Gastroesophageal sphincter (tissue), 3 donors: ENCODE measurements at regions not wholly inside any gene's neighbourhood (a gene's known extent, or its start where the extent isn't known, plus 50 kb on each side); places are given as distances from the start of the nearest gene placed in this dataset.

Source experiments
- POLR2A ChIP-seq, 2 donors: fragments of 450-650 bp; IDR thresholded peaks; one replicate each; pipeline ENCODE4 v1.6.1; 2017; ENCODE audit warnings: antibody characterized with exemption in 2 of 2, mild to moderate bottlenecking in 2 of 2, moderate library complexity in 1 of 2
- POLR2AphosphoS5 ChIP-seq: sonication (generic); formaldehyde crosslinking; IDR thresholded peaks from one replicate; pipeline ENCODE4 v1.6.1; 2017; ENCODE audit warnings: antibody characterized with exemption
- TF ChIP-seq, protein P1 (sequence below), 4 experiments: fragments of 200-600 bp in 2 of 4; fragments of 450-650 bp in 2 of 4; sonication (generic) in 1 of 4; IDR thresholded peaks; one replicate each; pipeline ENCODE4 v1.5.1; 2017 to 2019; ENCODE audit warnings: antibody characterized with exemption in 4 of 4, mild to moderate bottlenecking in 2 of 4, moderate library complexity in 2 of 4

DNA sequence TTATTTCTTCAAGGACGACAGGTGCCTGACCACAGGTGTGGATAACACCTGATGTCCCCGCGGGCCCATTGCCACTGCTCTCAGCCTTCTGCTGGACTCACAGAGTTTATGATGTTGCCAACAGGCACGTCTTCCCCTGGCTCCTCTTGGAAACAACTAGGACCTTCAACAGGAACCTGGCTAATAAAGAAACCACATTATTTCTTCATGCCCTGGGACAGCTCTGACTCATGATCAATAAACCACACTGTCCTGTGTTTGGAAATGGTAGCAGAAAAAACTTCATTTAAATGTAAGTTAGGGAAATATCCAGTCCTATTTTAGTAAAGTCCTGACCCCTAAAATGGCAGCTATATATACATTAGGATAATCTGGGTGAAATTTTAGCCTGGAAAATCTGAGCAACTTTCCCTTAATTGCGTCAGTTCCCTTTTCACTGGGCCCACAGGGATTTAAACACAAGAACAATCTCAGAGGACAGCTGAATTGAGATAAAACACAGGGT is 158.9 kb downstream of the VAPA start:
- TF ChIP-seq, protein P1, sequence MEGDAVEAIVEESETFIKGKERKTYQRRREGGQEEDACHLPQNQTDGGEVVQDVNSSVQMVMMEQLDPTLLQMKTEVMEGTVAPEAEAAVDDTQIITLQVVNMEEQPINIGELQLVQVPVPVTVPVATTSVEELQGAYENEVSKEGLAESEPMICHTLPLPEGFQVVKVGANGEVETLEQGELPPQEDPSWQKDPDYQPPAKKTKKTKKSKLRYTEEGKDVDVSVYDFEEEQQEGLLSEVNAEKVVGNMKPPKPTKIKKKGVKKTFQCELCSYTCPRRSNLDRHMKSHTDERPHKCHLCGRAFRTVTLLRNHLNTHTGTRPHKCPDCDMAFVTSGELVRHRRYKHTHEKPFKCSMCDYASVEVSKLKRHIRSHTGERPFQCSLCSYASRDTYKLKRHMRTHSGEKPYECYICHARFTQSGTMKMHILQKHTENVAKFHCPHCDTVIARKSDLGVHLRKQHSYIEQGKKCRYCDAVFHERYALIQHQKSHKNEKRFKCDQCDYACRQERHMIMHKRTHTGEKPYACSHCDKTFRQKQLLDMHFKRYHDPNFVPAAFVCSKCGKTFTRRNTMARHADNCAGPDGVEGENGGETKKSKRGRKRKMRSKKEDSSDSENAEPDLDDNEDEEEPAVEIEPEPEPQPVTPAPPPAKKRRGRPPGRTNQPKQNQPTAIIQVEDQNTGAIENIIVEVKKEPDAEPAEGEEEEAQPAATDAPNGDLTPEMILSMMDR (IDR thresholded peaks at IDR 0.05) = no peak
- TF ChIP-seq POLR2AphosphoS5 = no peak
- TF ChIP-seq POLR2A (IDR thresholded peaks at IDR 0.05) = no peak
